ENCODE measurements at regions not wholly inside any gene's neighbourhood (a gene's known extent, or its start where the extent isn't known, plus 50 kb on each side); places are given as distances from the start of the nearest gene placed in this dataset.
"Not testable (repeated sequence)": the region's sequence is repeated elsewhere in the genome, so short reads cannot be mapped to it uniquely, and the experiment has no call there.

GRCh38 chr12:97984436-97984835 lies 521.8 kb downstream of the RMST start:
- DNase-seq (ENCODE audit: low read depth in 2 of 2) = peak in 1 of 2 donors; percentile 74

- peak in 1 of 2 donors; percentile 3 for DNase-seq (ENCODE audit: low read depth in 2 of 2)
Measured at GRCh38 chr12:97984974-97985580, 522.5 kb downstream of the RMST start.

GRCh38 chr12:97985834-97986233 lies 523.2 kb downstream of the RMST start:
- DNase-seq (ENCODE audit: low read depth in 2 of 2) = no peak

- not testable (repeated sequence) for DNase-seq (ENCODE audit: low read depth in 2 of 2)
Measured at GRCh38 chr12:97988588-97988987, 526.0 kb downstream of the RMST start.

GRCh38 chr12:97989366-97989940 lies 525.9 kb upstream of the TMPO start:
- DNase-seq (ENCODE audit: low read depth in 2 of 2) = no peak

GRCh38 chr12:97994746-97995484 lies 520.5 kb upstream of the TMPO start:
- DNase-seq (ENCODE audit: low read depth in 2 of 2) = no peak

GRCh38 chr12:97995559-97995958 lies 519.8 kb upstream of the TMPO start:
- DNase-seq (ENCODE audit: low read depth in 2 of 2) = no peak

- no peak for DNase-seq (ENCODE audit: low read depth in 2 of 2)
Measured at GRCh38 chr12:98001430-98001829, 514.0 kb upstream of the TMPO start.

- DNase-seq (ENCODE audit: low read depth in 2 of 2) = peak; percentile 27 to 65
Measured at GRCh38 chr12:98002887-98003493, 512.4 kb upstream of the TMPO start.

GRCh38 chr12:98007963-98008362 lies 507.4 kb upstream of the TMPO start:
- DNase-seq (ENCODE audit: low read depth in 2 of 2) = no peak

GRCh38 chr12:98013560-98013959 lies 501.8 kb upstream of the TMPO start:
- no peak for DNase-seq (ENCODE audit: low read depth in 2 of 2)

- no peak for DNase-seq (ENCODE audit: low read depth in 2 of 2)
Measured at GRCh38 chr12:98018836-98019235, 496.6 kb upstream of the TMPO start.

GRCh38 chr12:98020376-98020775 lies 495.0 kb upstream of the TMPO start:
- DNase-seq (ENCODE audit: low read depth in 2 of 2) = no peak

- no peak for DNase-seq (ENCODE audit: low read depth in 2 of 2)
Measured at GRCh38 chr12:98022961-98023360, 492.4 kb upstream of the TMPO start.

GRCh38 chr12:98037401-98038140 lies 477.8 kb upstream of the TMPO start:
- DNase-seq (ENCODE audit: low read depth in 2 of 2) = no peak

- DNase-seq (ENCODE audit: low read depth in 2 of 2) = no peak
Measured at GRCh38 chr12:98042668-98043067, 472.7 kb upstream of the TMPO start.

GRCh38 chr12:98045395-98045794 lies 470.0 kb upstream of the TMPO start:
- no peak for DNase-seq (ENCODE audit: low read depth in 2 of 2)

GRCh38 chr12:98048326-98048725 lies 467.1 kb upstream of the TMPO start:
- DNase-seq (ENCODE audit: low read depth in 2 of 2) = no peak

GRCh38 chr12:98053202-98053601 lies 462.2 kb upstream of the TMPO start:
- no peak for DNase-seq (ENCODE audit: low read depth in 2 of 2)

- no peak for DNase-seq (ENCODE audit: low read depth in 2 of 2)
Measured at GRCh38 chr12:98057701-98058100, 457.7 kb upstream of the TMPO start.

GRCh38 chr12:98058213-98058612 lies 457.2 kb upstream of the TMPO start:
- DNase-seq (ENCODE audit: low read depth in 2 of 2) = no peak

GRCh38 chr12:98058838-98059237 lies 456.6 kb upstream of the TMPO start:
- DNase-seq (ENCODE audit: low read depth in 2 of 2) = no peak

All from lung microvascular endothelial cell (primary cell).